Mammary epithelial cell (primary cell): ENCODE measurements at regions not wholly inside any gene's neighbourhood (a gene's known extent, or its start where the extent isn't known, plus 50 kb on each side); places are given as distances from the start of the nearest gene placed in this dataset.

Experiments used
- CTCF ChIP-seq, 2 donors: IDR thresholded peaks in 1 of 2; conservative IDR thresholded peaks in 1 of 2; 2 replicates each; pipeline ENCODE4 v1.5.1; 2011 to 2012; ENCODE audit warnings: inconsistent platforms in 2 of 2, low read length in 2 of 2, mild to moderate bottlenecking in 2 of 2, control low read depth in 1 of 2, low read depth in 1 of 2; ENCODE audit not compliant: insufficient read depth in 1 of 2; ENCODE audit errors: extremely low read depth in 1 of 2
- EZH2 ChIP-seq: IDR thresholded peaks from 2 replicates; pipeline ENCODE4 v1.6.1; 2012; ENCODE audit warnings: low read length, inconsistent platforms, borderline replicate concordance

GRCh38 chr4:185071236-185071811, 53.0 kb downstream of the HELT start:
- TF ChIP-seq CTCF (conservative IDR thresholded peaks at IDR 0.05 in 1 of 2, IDR thresholded peaks at IDR 0.05 in 1 of 2; ENCODE audit: extremely low read depth in 1 of 2, insufficient read depth in 1 of 2, low read depth in 1 of 2, low read length in 2 of 2) (no peak), EZH2 (no peak)
